ENCODE measurements at regions not wholly inside any gene's neighbourhood (a gene's known extent, or its start where the extent isn't known, plus 50 kb on each side); places are given as distances from the start of the nearest gene placed in this dataset.

- no peak for TF ChIP-seq CTCF (IDR thresholded peaks at IDR 0.05)
- TF ChIP-seq EP300 (IDR thresholded peaks at IDR 0.05): no peak
- no peak for TF ChIP-seq POLR2A (IDR thresholded peaks at IDR 0.05)
Observed at GRCh38 chr7:125773113-125773785, 843.6 kb upstream of the POT1 start.
